ENCODE measurements at regions not wholly inside any gene's neighbourhood (a gene's known extent, or its start where the extent isn't known, plus 50 kb on each side); places are given as distances from the start of the nearest gene placed in this dataset.
A peak's percentile ranks its signal among the peaks of the same experiment; 100 is the strongest.

GRCh38 chr17:73827627-73828291 is 183.5 kb upstream of the SDK2 start:
- peak in 2 of 3 donors; percentile 43 to 61 for DNase-seq

GRCh38 chr17:73829676-73830280 is 185.5 kb upstream of the SDK2 start:
- Histone ChIP-seq H3K27ac (ENCODE audit: insufficient read depth, low read length, poor library complexity, severe bottlenecking) (no peak overlapping the region), H3K4me1 (ENCODE audit: control insufficient read depth, insufficient read depth, low read length, poor library complexity, severe bottlenecking) (peaks cover 28% of the 10 kb centered on the region), H3K4me3 (ENCODE audit: low read depth, low read length) (no peak overlapping the region), H3K27me3 (ENCODE audit: control insufficient read depth, insufficient read depth, low read length) (no peaks in the 10 kb centered on the region), H3K36me3 (ENCODE audit: control insufficient read depth, insufficient read depth, low read length) (no peaks in the 10 kb centered on the region), H3K9me3 (ENCODE audit: control insufficient read depth in 2 of 2, low read length in 2 of 2) (no peaks in the 10 kb centered on the region)
- H3K4me1 Mint-ChIP-seq = peaks cover 5 to 53% (median 12%) of the 10 kb centered on the region in 4 donors
- H3K9me3 Mint-ChIP-seq = peaks cover 0 to 2% (median 0%) of the 10 kb centered on the region in 7 donors
- ATAC-seq (ENCODE audit: low read depth in 2 of 2) = no peak
- H3K27me3 Mint-ChIP-seq = peaks cover 7% of the 10 kb centered on the region
- H3K36me3 Mint-ChIP-seq = no peaks in the 10 kb centered on the region
- no peak overlapping the region for H3K4me3 Mint-ChIP-seq
- DNase-seq = no peak
- peak overlapping the region in 1 of 3 donors; percentile 71 for H3K27ac Mint-ChIP-seq

More at GRCh38 chr17:73827627-73828291, 183.5 kb upstream of the SDK2 start:
- Histone ChIP-seq H3K27ac (ENCODE audit: insufficient read depth, low read length, poor library complexity, severe bottlenecking) (peak overlapping the region; percentile 65), H3K9me3 (ENCODE audit: control insufficient read depth in 2 of 2, low read length in 2 of 2) (no peaks in the 10 kb centered on the region), H3K27me3 (ENCODE audit: control insufficient read depth, insufficient read depth, low read length) (no peaks in the 10 kb centered on the region), H3K36me3 (ENCODE audit: control insufficient read depth, insufficient read depth, low read length) (no peaks in the 10 kb centered on the region), H3K4me3 (ENCODE audit: low read depth, low read length) (peak overlapping the region; percentile 11), H3K4me1 (ENCODE audit: control insufficient read depth, insufficient read depth, low read length, poor library complexity, severe bottlenecking) (peaks cover 25% of the 10 kb centered on the region)
- Mint-ChIP-seq H3K27ac (peak overlapping the region; percentile 68 to 94 (median 71)), H3K27me3 (peaks cover 4% of the 10 kb centered on the region), H3K4me1 (peaks cover 5 to 62% (median 14%) of the 10 kb centered on the region in 4 donors), H3K9me3 (peaks cover 0 to 2% (median 0%) of the 10 kb centered on the region in 7 donors), H3K36me3 (no peaks in the 10 kb centered on the region), H3K4me3 (peak overlapping the region; percentile 61 to 79 (median 64))
- peak; percentile 55 to 79 for ATAC-seq (ENCODE audit: low read depth in 2 of 2)

- ATAC-seq (ENCODE audit: low read depth in 2 of 2) (no peak), DNase-seq (no peak)
- no peaks in the 10 kb centered on the region for H3K9me3 ChIP-seq (ENCODE audit: control insufficient read depth in 2 of 2, low read length in 2 of 2)
- H3K4me1 Mint-ChIP-seq = peaks cover 12 to 66% (median 20%) of the 10 kb centered on the region in 4 donors
- no peak overlapping the region for H3K27ac ChIP-seq (ENCODE audit: insufficient read depth, low read length, poor library complexity, severe bottlenecking)
- no peaks in the 10 kb centered on the region for H3K36me3 Mint-ChIP-seq
- H3K4me3 ChIP-seq (ENCODE audit: low read depth, low read length) = no peak overlapping the region
- peaks cover 0 to 2% (median 0%) of the 10 kb centered on the region in 7 donors for H3K9me3 Mint-ChIP-seq
- peaks cover 7% of the 10 kb centered on the region for H3K27me3 Mint-ChIP-seq
- H3K27me3 ChIP-seq (ENCODE audit: control insufficient read depth, insufficient read depth, low read length) = no peaks in the 10 kb centered on the region
- H3K27ac Mint-ChIP-seq = peak overlapping the region in 2 of 3 donors; percentile 27 to 68
- H3K4me3 Mint-ChIP-seq = peak overlapping the region in 2 of 4 donors; percentile 15 to 26
- no peaks in the 10 kb centered on the region for H3K36me3 ChIP-seq (ENCODE audit: control insufficient read depth, insufficient read depth, low read length)
- peaks cover 28% of the 10 kb centered on the region for H3K4me1 ChIP-seq (ENCODE audit: control insufficient read depth, insufficient read depth, low read length, poor library complexity, severe bottlenecking)
Observed at GRCh38 chr17:73831699-73832098, 187.5 kb upstream of the SDK2 start.

- Mint-ChIP-seq H3K27me3 (peaks cover 4% of the 10 kb centered on the region), H3K36me3 (no peaks in the 10 kb centered on the region), H3K4me3 (no peak overlapping the region), H3K4me1 (peaks cover 8 to 48% (median 9%) of the 10 kb centered on the region in 4 donors), H3K9me3 (peaks cover 0 to 4% (median 1%) of the 10 kb centered on the region in 7 donors), H3K27ac (peak overlapping the region in 2 of 3 donors; percentile 72 to 89)
- H3K4me3 ChIP-seq (ENCODE audit: low read depth, low read length) = no peak overlapping the region
- H3K9me3 ChIP-seq (ENCODE audit: control insufficient read depth in 2 of 2, low read length in 2 of 2) = no peaks in the 10 kb centered on the region
- DNase-seq (no peak), ATAC-seq (ENCODE audit: low read depth in 2 of 2) (no peak)
- peaks cover 13% of the 10 kb centered on the region for H3K4me1 ChIP-seq (ENCODE audit: control insufficient read depth, insufficient read depth, low read length, poor library complexity, severe bottlenecking)
- no peak overlapping the region for H3K27ac ChIP-seq (ENCODE audit: insufficient read depth, low read length, poor library complexity, severe bottlenecking)
- H3K27me3 ChIP-seq (ENCODE audit: control insufficient read depth, insufficient read depth, low read length) = no peaks in the 10 kb centered on the region
- H3K36me3 ChIP-seq (ENCODE audit: control insufficient read depth, insufficient read depth, low read length) = no peaks in the 10 kb centered on the region
Observed at GRCh38 chr17:73833775-73834488, 189.7 kb upstream of the SDK2 start.

- peaks cover 8 to 41% (median 9%) of the 10 kb centered on the region in 4 donors for H3K4me1 Mint-ChIP-seq
- ATAC-seq (ENCODE audit: low read depth in 2 of 2) = no peak
Observed at GRCh38 chr17:73834684-73835343, 190.6 kb upstream of the SDK2 start.

GRCh38 chr17:73835605-73836004 is 191.4 kb upstream of the SDK2 start:
- H3K4me3 ChIP-seq (ENCODE audit: low read depth, low read length) = peak overlapping the region; percentile 48
- Mint-ChIP-seq H3K9me3 (peaks cover 0 to 4% (median 0%) of the 10 kb centered on the region in 7 donors), H3K36me3 (no peaks in the 10 kb centered on the region), H3K4me1 (peaks cover 8 to 36% (median 9%) of the 10 kb centered on the region in 4 donors), H3K27me3 (peaks cover 4% of the 10 kb centered on the region), H3K4me3 (peak overlapping the region in 2 of 4 donors; percentile 9 to 11), H3K27ac (peak overlapping the region in 2 of 3 donors; percentile 74 to 79)
- H3K36me3 ChIP-seq (ENCODE audit: control insufficient read depth, insufficient read depth, low read length) = no peaks in the 10 kb centered on the region
- H3K27ac ChIP-seq (ENCODE audit: insufficient read depth, low read length, poor library complexity, severe bottlenecking) = no peak overlapping the region
- DNase-seq (peak in 1 of 3 donors; percentile 11), ATAC-seq (ENCODE audit: low read depth in 2 of 2) (peak in 1 of 2 donors; percentile 25)
- no peaks in the 10 kb centered on the region for H3K27me3 ChIP-seq (ENCODE audit: control insufficient read depth, insufficient read depth, low read length)
- no peaks in the 10 kb centered on the region for H3K9me3 ChIP-seq (ENCODE audit: control insufficient read depth in 2 of 2, low read length in 2 of 2)
- H3K4me1 ChIP-seq (ENCODE audit: control insufficient read depth, insufficient read depth, low read length, poor library complexity, severe bottlenecking) = peaks cover 13% of the 10 kb centered on the region

More at GRCh38 chr17:73834684-73835343, 190.6 kb upstream of the SDK2 start:
- Histone ChIP-seq H3K4me3 (ENCODE audit: low read depth, low read length) (no peak overlapping the region), H3K36me3 (ENCODE audit: control insufficient read depth, insufficient read depth, low read length) (no peaks in the 10 kb centered on the region), H3K4me1 (ENCODE audit: control insufficient read depth, insufficient read depth, low read length, poor library complexity, severe bottlenecking) (peaks cover 13% of the 10 kb centered on the region), H3K9me3 (ENCODE audit: control insufficient read depth in 2 of 2, low read length in 2 of 2) (no peaks in the 10 kb centered on the region), H3K27ac (ENCODE audit: insufficient read depth, low read length, poor library complexity, severe bottlenecking) (no peak overlapping the region), H3K27me3 (ENCODE audit: control insufficient read depth, insufficient read depth, low read length) (no peaks in the 10 kb centered on the region)
- no peak overlapping the region for H3K4me3 Mint-ChIP-seq
- DNase-seq = no peak
- no peaks in the 10 kb centered on the region for H3K36me3 Mint-ChIP-seq
- peaks cover 4% of the 10 kb centered on the region for H3K27me3 Mint-ChIP-seq
- peak overlapping the region in 1 of 3 donors; percentile 79 for H3K27ac Mint-ChIP-seq
- peaks cover 0 to 4% (median under 1%) of the 10 kb centered on the region in 7 donors for H3K9me3 Mint-ChIP-seq

- Histone ChIP-seq H3K27ac (ENCODE audit: insufficient read depth, low read length, poor library complexity, severe bottlenecking) (no peak overlapping the region), H3K4me3 (ENCODE audit: low read depth, low read length) (no peak overlapping the region), H3K4me1 (ENCODE audit: control insufficient read depth, insufficient read depth, low read length, poor library complexity, severe bottlenecking) (peaks cover 13% of the 10 kb centered on the region), H3K9me3 (ENCODE audit: control insufficient read depth in 2 of 2, low read length in 2 of 2) (no peaks in the 10 kb centered on the region), H3K36me3 (ENCODE audit: control insufficient read depth, insufficient read depth, low read length) (no peaks in the 10 kb centered on the region), H3K27me3 (ENCODE audit: control insufficient read depth, insufficient read depth, low read length) (no peaks in the 10 kb centered on the region)
- ATAC-seq (ENCODE audit: low read depth in 2 of 2) = no peak
- Mint-ChIP-seq H3K36me3 (no peaks in the 10 kb centered on the region), H3K4me3 (no peak overlapping the region), H3K4me1 (peaks cover 7 to 22% (median 8%) of the 10 kb centered on the region in 4 donors), H3K27me3 (peaks cover 4% of the 10 kb centered on the region), H3K9me3 (peaks cover 0 to 4% (median 0%) of the 10 kb centered on the region in 7 donors), H3K27ac (no peak overlapping the region)
- no peak for DNase-seq
Observed at GRCh38 chr17:73838815-73839214, 194.6 kb upstream of the SDK2 start.
